HepG2 (cell line): ENCODE measurements at regions not wholly inside any gene's neighbourhood (a gene's known extent, or its start where the extent isn't known, plus 50 kb on each side); places are given as distances from the start of the nearest gene placed in this dataset.

Experiments used
- ASH2L ChIP-seq: fragments of 300-600, 200-600 bp; sonication (generic); IDR thresholded peaks from 2 replicates; pipeline ENCODE4 v1.7.0; 2017; ENCODE audit warnings: low read depth, mild to moderate bottlenecking, moderate library complexity, mixed read lengths, low read length; ENCODE audit not compliant: insufficient read length
- GABPB1 ChIP-seq: IDR thresholded peaks from 2 replicates; pipeline ENCODE4 v1.6.1; 2016; ENCODE audit warnings: mild to moderate bottlenecking, missing genetic modification reagents, moderate library complexity, missing compliant biosample characterization
- MAX ChIP-seq: IDR thresholded peaks from 2 replicates; pipeline ENCODE4 v1.6.1; 2012; ENCODE audit warnings: inconsistent platforms
- NCOR1 ChIP-seq: fragments of 200-600 bp; sonication (generic); IDR thresholded peaks from 2 replicates; pipeline ENCODE4 v1.7.0; 2017; ENCODE audit warnings: antibody characterized with exemption, low read length, borderline replicate concordance
- ZFP36 ChIP-seq: fragments of 150-350 bp; IDR thresholded peaks from 2 replicates; pipeline ENCODE4 v1.6.1; 2018; ENCODE audit warnings: borderline replicate concordance, low read length, low read depth; ENCODE audit not compliant: partially characterized antibody
- ZNF747 ChIP-seq: sonication (generic); formaldehyde crosslinking; IDR thresholded peaks from 2 replicates; pipeline ENCODE4 v1.8.1; 2023; ENCODE audit warnings: missing genetic modification reagents, mild to moderate bottlenecking, borderline replicate concordance
- TF ChIP-seq, protein P1 (sequence below): sonication (generic); formaldehyde crosslinking; IDR thresholded peaks from 2 replicates; pipeline ENCODE4 v1.5.0; 2020; ENCODE audit warnings: mild to moderate bottlenecking, missing genetic modification reagents, moderate library complexity

GRCh38 chr11:131165036-131165435 lies 205.4 kb upstream of the NTM start:
- TF ChIP-seq GABPB1 (CRISPR knock-in tag) (no peak), MAX (no peak), ASH2L (no peak), ZFP36 (no peak), NCOR1 (no peak), ZNF747 (CRISPR knock-in tag) (no peak)
- TF ChIP-seq, protein P1, sequence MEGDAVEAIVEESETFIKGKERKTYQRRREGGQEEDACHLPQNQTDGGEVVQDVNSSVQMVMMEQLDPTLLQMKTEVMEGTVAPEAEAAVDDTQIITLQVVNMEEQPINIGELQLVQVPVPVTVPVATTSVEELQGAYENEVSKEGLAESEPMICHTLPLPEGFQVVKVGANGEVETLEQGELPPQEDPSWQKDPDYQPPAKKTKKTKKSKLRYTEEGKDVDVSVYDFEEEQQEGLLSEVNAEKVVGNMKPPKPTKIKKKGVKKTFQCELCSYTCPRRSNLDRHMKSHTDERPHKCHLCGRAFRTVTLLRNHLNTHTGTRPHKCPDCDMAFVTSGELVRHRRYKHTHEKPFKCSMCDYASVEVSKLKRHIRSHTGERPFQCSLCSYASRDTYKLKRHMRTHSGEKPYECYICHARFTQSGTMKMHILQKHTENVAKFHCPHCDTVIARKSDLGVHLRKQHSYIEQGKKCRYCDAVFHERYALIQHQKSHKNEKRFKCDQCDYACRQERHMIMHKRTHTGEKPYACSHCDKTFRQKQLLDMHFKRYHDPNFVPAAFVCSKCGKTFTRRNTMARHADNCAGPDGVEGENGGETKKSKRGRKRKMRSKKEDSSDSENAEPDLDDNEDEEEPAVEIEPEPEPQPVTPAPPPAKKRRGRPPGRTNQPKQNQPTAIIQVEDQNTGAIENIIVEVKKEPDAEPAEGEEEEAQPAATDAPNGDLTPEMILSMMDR (CRISPR knock-in tag) = no peak
